Muscle of back (tissue), 3 donors: ENCODE measurements at regions not wholly inside any gene's neighbourhood (a gene's known extent, or its start where the extent isn't known, plus 50 kb on each side); places are given as distances from the start of the nearest gene placed in this dataset.
A peak's percentile ranks its signal among the peaks of the same experiment; 100 is the strongest.

Experiments used
- DNase-seq, 3 donors: peaks; one replicate each; pipeline versions ENCODE4 v3.0.0 to v3.0.0-alpha.2; 2013

DNA sequence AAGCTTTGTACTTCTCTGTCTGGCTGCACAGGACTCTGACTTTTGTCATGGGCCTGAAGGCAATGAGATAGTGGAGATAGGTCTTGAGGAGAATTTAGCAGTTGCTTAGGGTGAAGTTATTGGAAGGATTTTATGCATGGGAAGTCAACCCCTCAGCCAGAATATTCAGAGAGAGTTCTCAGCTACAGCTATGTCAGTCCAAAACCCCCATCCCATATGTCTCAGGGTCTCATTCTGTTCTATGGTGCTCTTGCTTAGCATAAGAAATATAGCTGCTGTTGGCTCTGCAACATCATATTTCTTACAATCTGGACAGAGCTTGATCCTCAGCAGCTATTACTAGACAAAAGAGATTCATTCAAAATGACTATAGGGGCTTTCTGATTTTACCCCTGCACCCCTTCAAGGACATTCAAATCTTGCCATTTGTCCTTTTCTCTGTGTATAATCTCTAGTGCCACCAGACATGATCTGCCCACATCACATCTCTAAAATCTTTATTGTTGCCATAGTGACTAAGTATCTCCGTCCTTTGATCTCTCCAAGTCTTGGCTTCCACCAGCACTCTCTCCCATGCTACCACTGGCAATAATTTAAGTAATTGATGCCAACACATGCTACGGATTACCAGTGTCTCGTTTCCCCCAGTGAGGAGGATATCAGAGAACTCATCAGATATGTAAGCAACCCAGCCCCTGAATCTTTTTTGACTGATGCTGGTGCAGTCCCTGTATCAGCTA lies 327.1 kb upstream of the ISX start:
- no peak for DNase-seq

GRCh38 chr22:34743110-34743751 lies 322.7 kb upstream of the ISX start:
- DNase-seq = no peak

GRCh38 chr22:34760276-34761008 lies 305.5 kb upstream of the ISX start:
- DNase-seq = peak in 1 of 3 donors; percentile 1

GRCh38 chr22:34761111-34761510 lies 304.8 kb upstream of the ISX start:
- DNase-seq = peak; percentile 16 to 46 (median 34)

GRCh38 chr22:34763496-34763895 lies 302.5 kb upstream of the ISX start:
- no peak for DNase-seq

DNA sequence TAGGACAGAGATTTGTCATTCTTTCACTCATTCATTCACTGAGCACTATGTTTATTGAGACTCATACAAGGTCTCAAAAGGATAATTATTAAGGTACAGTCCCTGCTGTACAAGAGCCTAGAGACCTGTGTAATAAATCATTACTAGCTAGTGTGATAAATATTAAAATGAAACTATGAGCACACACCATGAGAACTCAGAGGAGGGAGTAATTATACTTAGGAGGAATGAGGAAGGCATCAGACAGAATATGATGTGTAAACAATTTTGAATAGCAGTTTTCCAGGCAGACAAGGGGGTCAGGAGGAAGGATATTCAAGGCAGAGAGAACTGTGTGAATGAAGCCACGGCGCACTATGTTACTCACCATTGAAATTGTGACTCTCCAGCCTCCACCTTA lies 300.8 kb upstream of the ISX start:
- DNase-seq = no peak

- no peak for DNase-seq
These were observed 296.6 kb upstream of the ISX start for GRCh38 chr22:34769361-34769760.

DNA sequence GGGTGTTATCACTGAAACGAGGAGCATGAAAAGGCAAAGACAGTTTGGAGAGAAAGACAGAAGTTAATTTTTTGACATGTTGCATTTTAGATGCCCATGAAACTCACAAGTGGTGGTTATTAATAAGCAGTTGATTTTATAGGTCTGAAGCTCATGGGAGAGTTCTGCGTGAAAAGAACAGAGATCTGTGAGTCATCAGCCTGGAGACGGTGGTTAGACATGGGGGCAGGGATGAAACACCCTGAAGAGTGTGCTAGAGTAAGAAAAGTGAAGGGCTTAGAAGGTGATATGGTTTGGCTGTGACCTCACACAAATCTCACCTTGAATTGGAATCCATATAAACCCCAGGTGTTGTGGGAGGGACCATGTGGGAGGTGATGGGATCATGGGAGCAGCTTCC lies 289.1 kb upstream of the ISX start:
- DNase-seq = no peak

- no peak for DNase-seq
These were observed 284.3 kb upstream of the ISX start for GRCh38 chr22:34781681-34782080.

- DNase-seq = no peak
These were observed 282.5 kb upstream of the ISX start for GRCh38 chr22:34783436-34783835.

DNA sequence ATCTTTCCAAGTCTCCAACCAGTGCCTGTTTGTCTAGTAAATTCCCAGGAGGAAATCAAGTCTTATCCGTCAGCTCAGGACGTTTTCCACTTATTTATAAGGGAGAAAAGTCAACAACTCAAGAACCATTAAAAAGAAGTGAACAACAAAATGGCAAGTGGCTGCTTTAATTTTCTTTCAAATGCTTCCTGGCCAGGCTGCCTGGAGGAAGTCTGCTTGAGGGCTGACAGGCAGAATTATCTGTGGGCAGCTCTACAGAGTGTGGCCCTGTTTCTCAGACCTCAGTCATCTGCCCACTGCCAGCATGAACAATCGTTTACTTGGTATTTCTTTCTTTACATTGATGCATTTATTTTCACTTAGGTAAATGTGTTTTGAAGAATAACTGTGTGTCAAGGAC lies 281.9 kb upstream of the ISX start:
- DNase-seq = no peak

DNA sequence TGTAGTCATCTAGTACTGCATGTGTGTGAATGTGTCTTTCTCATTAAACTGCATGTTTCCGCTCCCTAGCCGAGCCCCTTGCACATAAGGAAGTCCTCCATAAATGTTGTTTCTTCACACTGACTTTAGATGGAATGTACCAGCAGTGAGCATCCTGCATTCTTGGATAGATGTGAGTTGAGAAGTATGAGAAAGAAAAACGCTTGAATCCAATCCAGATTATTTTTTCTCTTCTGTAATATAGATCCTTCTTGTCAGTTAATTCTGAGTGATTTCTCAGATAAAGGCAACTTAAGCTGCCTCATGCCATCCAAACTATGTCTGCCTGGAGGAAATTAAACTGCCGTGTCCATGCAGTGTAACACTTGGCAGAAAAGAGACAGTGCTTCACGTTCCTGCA lies 268.1 kb upstream of the ISX start:
- peak in 1 of 3 donors; percentile 48 for DNase-seq

GRCh38 chr22:34798605-34799004 lies 267.4 kb upstream of the ISX start:
- peak; percentile 65 to 85 (median 76) for DNase-seq

DNA sequence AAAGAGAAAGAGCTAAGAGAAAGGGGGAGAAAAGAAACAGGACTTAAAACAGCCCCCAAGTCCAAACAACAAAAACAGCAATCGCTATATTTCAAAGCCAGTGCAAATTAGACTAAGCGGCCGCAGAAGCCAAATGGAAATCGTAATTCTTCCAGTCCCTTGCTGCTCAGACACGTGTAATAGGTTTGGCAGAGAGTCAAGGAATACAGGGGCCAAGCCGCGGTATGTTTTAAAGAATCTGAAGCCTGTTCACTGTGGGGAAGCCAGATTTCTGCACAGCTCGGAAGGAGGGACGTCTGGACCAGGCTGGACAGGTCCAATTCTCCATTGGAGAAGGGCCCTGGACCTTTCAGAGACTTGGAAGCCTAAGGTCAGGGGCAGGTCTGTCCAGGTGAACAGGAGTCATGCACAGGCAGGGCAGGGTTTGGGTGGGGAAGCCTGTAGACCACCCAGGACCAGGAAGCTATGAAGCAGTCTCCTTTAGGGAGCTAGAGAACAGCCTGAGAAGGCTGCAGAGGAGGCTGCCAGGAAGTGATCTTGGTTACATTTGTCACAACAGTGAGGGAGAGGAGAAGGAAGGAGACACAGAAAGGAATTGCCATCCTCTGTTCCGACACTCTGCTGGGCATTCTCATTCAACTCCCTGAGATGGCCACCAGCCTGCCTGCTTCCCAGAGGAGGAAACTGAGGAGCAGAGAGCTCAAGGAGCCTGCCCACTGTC lies 265.5 kb upstream of the ISX start:
- peak; percentile 75 to 90 (median 85) for DNase-seq

DNA sequence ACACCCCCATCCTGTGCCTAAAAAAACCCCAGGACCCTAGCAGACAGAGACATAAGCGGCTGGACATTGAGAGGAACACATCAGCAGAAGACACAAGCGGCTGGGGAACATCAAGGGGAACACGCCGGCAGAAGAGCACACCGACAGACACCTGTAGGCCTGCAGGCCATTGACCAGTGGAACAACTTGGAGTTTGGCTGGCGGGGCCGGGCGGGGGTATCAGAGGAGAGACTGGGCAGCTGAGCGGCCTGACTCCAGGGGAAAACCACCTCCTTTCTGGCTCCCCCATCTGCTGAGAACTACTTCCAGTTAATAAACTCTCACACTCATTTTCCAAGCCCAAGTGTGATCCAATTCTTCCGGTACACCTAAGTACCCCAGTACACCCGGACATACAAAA lies 264.7 kb upstream of the ISX start:
- no peak for DNase-seq

DNA sequence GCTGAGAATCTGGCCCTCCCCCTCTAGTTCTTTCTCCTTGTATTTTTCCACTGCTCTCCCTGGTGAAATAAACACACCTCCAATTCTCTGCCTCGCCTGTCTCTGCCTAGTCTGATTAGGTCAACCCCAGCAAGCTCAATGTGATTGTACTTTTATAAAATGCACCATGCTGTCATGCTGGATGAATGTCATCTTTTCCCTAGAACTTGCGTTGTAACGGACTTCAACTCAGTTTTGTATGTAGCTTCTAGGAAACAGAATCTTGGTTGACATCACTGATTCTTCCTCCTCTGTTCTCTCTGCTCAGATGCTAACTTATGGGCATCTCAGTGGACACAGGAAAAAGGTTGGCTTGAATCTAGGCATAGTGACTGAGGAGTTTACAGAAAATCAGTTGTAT lies 261.9 kb upstream of the ISX start:
- DNase-seq = no peak

GRCh38 chr22:34804604-34805003 lies 261.4 kb upstream of the ISX start:
- no peak for DNase-seq

DNA sequence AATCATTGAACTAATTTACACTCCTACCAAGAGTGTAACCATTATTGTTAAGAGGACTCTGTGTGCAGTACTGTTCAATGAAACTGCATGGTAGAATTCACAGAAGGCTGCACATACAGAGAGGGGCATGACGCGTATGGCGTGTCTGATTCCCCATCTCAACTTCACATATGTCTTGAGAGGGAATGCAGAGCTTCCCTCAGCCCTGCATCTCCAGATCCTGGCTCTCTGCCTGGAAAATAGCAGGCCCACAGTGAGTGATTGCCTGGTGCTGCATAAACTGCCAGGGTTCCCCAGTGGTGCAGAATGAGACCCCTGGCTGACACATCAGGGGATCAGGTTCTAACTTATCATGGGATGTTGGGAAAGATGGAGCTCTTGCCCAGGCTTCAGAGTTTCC lies 260.2 kb upstream of the ISX start:
- no peak for DNase-seq

GRCh38 chr22:34808618-34809017 lies 257.3 kb upstream of the ISX start:
- no peak for DNase-seq

- no peak for DNase-seq
These were observed 253.3 kb upstream of the ISX start for GRCh38 chr22:34812631-34813030.

- no peak for DNase-seq
These were observed 251.5 kb upstream of the ISX start for GRCh38 chr22:34814260-34815025.

GRCh38 chr22:34829485-34829884 lies 236.5 kb upstream of the ISX start:
- no peak for DNase-seq
